GM19395 (cell line): ENCODE measurements at regions not wholly inside any gene's neighbourhood (a gene's known extent, or its start where the extent isn't known, plus 50 kb on each side); places are given as distances from the start of the nearest gene placed in this dataset.

Experiments used
- ATAC-seq: cut with Tn5 transposase; IDR thresholded peaks from one replicate; pipeline ENCODE4 v1.9.1; 2021; ENCODE audit warnings: mild to moderate bottlenecking, moderate library complexity; ENCODE audit not compliant: unreplicated experiment

DNA sequence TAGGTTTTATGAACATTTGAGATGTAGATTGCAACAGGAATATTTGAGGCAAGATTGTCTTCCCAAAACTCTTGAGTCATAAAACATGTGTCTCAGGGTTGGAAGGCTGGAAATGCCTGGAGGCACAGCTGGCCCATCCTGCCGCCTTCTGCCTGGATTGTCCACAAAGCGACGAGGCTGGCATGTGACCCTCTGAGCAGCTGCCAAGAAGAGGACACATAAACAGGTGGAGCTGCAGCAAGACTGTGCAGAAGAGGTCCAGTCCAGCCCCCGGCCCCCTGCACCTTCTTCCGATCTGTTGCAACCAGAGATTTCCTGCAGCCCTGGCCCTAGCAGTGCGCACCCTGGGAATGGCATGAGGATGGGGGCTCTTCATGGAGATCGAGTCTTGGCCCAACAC lies 101.9 kb upstream of the BCOR start:
- no peak for ATAC-seq

DNA sequence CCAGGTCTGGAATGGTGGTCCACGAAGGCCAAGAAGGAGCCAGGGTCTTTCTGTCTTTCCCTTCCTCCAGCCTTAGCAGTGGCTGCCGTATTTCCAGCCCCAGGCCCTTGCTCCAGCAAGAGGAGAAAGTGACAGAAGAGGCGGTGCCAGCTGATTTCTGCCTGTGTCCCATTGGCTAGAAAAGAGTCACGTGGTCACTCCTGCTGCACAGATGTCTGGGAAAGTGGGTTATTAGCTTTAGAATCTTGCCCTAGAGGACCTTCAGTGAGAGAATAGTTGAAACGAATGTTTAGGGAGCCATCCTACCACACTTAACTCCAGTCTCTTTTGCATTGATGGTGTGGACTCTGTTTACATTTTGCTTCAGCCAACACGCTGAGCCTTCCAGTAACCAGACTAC lies 99.3 kb upstream of the BCOR start:
- no peak for ATAC-seq

DNA sequence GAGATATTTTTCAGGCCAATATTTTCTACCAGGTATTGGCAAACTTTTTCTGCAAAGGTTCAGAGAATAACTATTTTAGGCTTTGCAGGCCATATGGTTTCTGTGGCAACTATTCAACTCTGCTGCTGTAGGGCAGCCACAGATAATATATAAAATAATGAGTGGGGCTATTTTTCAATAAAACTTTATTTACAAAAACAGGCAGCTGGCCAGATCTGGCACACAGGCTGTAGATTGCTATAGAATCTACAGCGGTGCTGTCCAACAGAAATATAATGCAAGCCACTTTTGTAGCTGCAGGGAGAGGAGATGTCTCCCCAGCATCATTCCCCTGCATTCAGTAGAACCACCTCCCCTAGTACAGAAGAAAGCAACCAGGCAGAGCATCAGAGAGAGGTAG lies 97.6 kb upstream of the BCOR start:
- no peak for ATAC-seq

DNA sequence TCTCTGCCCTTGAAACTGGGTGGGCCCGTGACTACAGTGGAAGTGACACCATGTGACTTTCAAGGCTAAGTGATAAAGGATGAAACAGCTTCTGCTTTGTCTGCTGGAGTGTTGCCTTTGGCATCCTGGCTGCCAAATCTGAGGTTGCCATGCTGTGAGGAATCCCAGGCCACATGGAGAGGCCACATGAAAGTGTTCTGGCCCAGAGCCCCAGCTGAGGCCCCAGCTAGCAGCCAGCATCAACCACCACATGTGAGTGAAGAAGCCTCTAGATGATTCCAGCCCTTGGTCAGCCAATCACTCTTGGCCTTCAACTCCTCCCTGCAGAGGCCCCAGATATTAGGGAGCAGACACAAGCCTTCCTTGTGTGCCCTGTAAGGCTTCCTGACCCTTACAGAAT lies 94.4 kb upstream of the BCOR start:
- ATAC-seq: no peak

DNA sequence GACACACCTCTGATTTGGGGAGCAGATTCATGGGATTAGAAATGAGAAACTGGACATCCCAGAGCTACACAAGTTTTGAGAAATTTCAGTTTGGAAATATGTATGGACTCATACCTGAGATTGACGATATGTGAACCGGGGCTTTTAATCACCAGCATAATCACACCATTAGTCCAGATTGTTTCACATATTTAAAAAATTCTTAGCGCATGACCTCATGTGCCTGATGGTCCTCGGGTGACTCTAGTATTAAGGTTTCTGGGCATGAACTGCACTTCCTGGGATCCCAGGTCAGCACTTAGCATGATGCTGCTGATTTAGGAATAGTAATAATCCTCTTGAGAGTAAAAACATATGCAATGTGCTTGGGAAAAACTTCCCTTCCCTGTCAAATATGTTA lies 91.9 kb upstream of the BCOR start:
- ATAC-seq: no peak

DNA sequence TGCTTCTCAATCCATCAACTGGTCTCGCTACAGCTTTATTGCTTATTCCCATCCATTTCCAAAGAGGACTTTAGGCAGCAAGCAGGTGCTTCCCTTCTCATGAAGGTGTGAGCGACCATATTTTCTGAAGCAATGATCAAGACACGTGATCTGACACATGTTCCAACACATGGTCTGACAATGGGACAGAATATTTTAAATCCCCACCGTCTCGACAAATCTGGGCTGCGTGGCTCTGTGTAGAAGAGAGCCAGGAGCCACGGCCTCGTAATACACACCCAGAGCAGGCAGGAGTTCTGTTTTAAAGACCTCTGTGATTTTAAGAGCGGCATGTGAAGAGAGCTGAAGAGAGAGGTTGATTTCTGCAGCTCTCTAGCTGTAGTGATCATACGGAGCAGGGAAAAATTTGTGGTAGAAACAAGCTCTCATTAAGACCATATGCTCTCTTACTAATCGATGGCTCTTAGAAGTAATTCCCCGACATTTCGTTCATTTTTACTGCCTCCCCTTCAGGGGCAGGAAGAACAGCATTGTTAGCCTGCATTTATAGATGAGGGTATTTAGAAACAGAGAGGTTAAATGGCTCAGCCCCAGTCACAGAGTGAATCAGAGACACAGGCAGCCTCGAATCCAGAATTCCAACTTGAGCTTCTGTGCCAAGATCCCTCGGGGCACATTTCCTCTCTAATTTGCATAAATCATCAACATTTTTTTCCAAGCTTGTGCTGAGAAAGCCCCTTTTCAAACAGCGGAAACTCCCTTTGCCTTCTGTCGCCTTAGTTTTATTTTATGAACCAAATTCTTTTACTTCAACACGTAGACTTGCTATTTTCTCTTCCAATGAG lies 91.0 kb upstream of the BCOR start:
- ATAC-seq: no peak

DNA sequence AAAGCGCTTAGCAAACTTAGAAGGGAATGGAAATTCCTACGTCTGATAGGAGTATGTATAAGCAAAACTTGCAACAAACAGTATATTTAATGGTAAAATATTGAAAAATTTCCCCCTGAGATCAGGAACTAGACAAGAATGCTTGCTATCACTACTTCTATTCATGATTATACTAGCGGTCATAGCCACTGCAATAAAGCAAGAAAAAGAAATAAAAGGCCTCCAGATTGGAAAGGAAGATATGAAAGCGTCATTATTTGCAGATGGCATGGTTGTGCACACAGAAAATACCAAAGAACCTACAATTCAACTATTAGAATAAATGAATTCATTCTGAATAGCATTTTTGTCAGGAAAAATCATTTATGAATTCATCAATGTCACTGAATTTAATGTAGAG lies 87.2 kb upstream of the BCOR start:
- no peak for ATAC-seq

DNA sequence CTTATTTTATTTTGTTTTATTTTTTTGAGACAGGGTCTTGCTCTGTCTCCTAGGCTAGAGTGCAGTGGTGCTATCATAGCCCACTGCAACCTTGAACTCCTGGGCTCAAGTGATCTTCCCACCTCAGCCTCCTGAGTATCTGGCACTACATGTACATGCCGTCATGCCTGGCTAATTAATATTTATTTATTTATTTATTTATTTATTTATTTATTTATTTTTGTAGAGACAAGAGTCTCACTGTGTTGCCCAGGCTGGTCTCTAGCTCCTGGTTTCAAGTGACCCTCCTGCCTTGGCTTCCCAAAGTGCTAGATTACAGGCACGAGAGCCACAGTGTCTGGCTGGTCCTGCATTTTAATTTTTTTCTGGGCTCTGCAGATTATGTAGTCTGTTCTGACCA lies 84.9 kb upstream of the BCOR start:
- ATAC-seq: no peak

DNA sequence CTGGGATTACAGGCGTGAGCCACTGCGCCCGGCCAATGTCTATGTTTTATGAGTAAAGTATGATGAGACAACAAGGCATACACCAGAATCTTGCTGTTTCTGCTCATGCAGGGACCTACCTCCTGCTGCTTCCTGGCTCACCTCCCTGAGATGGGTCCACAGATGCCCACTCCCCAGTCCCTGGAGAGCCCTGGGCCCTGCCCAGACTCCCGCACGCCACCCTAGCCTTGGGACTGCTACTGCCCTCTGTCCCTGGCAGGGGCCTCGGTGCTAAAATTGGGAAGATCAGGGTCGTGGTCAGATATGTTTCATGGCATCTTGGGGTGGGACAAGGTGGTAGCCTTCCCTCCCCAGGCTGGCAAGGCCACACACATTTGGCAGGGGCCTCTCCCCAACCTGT lies 84.3 kb upstream of the BCOR start:
- ATAC-seq: no peak

DNA sequence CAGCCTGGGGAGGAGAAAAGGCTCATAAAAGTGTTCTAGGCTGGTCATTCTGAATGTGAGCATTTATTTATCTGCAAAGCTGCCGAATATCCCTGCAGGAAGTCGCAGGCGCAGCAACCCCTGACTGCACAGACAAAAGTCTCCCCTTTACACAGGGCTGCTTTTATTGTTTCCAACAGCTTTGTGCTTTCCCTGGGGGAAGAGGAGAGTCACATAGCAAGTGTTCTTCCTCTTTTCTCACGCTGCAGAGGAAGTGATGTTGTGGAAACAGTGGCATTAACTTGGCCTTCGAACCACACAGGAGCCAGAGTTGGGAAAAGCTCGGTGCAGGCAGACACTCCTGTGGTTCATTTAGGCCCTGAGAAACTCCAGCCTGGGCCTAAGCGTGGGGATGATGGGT lies 81.5 kb upstream of the BCOR start:
- ATAC-seq: no peak

DNA sequence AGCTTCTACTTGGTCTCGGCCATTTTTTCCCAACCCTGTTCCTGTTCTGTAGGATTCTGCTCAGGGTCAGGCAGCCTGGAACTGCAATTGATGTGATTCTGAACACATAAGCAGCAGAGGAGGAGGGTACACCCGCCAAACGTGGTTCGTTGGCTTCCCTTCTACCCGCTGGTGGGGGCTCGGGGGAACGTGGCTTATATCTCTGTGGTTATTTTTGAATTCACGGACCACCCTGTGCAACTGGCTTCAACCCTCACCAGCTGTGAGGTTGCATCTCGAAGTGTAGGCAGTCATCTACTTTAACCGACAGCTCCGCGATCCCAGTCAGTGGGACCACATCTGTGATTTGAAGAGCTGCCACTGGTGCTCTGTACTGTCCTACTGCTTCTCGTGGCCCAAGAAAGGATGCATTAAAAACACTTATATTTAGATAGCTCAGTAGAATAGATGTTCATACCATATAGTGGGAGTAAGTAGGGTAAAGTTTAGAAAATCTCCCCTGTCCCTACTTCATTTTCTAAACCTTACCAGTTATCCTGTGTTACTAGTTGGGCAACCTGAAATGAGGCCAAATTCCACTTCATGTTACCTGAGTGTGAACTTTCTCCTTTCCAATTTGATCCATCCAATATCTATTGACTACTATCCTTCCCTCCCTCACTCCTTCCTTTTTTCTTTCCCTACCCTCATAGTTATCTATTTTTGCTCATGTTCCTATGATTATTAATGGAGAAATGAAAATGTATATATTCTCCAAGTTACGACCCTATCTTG lies 80.4 kb upstream of the BCOR start:
- no peak for ATAC-seq

DNA sequence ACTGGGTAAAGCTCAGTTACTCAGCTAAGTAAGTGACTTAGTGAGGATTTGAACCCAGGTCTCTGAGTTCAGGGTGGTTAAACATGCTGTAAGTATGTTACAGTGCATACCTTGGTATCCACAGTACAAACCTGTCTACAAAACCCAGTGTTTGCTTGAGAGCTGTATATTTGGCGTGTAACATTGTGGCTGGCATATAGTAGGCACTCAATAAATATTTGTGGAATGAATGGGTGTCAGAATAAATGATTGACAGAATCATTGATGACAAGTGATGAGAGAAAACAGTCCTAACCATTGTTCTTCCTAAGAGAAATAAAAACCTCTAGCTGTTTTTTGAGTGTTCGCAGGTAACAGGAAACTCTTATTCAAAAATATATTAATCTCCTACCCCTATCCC lies 79.7 kb upstream of the BCOR start:
- ATAC-seq: no peak

DNA sequence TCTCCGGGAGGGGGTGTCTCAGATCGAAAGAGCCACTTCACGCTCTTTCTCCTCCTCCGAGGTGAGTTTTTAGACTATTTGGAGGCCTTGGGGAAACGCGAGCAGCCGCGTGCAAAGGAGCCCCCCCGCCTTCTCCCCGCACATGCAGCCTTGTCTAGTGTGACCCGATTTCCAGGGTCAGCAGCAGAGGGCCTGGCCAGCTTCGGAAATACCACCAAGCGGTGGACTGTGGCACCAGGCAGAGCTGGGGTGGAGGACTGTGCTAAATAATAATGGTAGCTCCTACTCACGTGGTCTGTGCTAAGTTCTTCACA lies 79.3 kb upstream of the BCOR start:
- ATAC-seq: no peak

DNA sequence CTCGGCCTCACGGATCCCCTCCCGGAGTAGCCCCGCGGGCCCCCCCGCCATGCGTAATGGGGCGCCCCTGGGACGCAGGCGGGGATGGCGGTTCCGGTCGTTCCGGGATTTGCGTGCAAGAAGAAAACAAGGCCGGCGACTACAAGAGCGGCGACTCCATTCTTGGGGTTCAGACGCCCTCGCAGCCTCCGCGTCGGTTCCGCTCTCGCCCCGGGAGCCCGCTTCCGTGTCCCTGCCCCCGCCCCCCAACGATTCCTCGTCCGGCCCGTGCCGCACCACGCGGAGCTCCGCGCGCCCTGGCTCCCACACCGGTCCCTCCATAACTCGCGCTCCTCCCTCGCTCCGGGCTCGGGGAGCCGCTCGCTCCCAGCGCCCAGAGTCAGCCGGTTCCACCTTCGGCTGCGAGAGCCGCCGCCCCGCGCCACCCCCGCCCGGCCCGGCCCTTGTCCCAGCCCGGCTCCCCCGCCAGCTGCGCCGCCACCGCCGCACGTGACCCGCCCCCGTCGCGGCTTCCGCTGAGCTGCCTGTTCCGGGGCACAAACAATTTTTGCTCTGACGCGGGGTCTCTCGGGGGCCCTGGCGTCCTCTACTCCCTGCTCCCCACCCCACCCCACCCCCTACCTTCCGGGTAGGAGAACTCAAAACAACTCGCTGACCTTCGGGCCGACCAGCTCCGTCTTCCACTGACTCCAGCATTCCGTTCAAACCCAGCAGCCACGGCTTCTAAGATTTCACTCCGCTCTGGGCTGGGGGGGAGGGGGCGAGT lies 78.8 kb upstream of the BCOR start:
- peak; percentile 27 for ATAC-seq

DNA sequence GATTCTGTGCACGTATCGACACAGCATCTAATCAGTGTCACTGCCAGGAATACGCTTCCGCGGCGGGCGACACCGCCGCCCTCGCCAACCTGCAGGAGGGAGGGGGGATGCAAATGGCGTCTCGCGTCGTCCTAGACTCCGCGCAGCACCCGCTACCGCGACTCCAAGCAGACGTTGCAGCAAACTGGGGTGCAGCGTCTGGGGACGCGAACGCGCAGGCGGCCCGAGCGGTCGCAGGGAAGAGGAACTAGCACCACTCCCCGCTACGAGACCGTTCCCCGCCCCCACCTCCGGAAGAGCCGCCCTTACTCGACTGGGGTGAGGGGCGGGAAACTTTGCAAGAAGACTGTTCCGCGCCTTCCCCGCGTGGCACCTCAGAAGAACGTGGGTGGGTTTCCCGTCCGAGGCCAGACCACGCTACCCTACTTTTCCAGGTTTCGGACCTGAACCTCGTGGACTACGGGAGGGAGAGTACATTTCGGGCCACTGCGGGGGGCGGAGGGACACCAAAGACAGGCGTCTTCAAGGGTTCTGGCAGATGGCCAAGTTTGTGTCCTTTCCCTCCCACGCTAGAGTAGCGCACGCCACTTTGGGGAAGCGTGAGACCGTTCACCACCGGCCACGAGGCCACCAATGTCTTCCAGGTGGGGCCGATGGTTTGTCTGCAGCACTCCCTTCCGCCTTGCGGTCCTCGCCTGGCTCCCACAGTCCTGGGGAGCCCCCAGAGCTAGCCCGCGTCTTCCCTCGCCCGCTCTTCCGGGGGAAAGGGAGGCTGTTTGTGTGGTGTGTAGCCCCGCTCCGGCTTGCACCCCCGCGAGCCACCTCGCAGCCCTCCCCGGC lies 78.0 kb upstream of the BCOR start:
- ATAC-seq: peak; percentile 31

DNA sequence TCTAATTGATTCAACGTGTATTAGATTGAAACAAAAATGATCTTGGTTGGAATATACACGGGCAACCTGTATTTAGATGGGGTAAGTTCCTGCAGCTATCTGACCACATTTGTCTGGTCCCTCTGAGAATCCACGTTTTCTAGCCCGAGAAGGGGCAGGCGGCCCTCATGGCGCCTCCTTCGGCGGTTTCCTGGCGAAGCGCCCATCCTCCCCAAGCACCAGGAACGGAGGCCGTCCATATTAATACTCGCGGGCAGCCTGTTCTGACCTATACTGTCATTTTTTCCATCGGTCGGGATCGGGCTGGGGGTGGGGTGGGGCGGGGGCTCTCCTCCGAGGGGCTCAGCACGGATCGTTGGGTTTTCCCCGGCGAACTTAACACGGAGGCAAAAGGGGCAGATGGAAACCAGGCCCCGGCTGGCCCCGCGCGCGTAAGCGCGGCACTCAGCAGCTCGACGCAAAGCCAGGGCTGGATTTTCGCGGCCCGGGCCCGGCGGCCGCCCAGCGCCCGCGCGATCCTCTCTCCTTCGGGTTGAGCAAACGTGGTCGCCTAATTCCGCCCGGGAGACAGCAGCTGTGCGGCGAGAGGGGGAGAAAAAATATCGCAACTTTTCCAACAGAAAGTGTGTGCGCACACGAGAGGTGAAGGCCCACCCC lies 77.2 kb upstream of the BCOR start:
- ATAC-seq: peak; percentile 18

DNA sequence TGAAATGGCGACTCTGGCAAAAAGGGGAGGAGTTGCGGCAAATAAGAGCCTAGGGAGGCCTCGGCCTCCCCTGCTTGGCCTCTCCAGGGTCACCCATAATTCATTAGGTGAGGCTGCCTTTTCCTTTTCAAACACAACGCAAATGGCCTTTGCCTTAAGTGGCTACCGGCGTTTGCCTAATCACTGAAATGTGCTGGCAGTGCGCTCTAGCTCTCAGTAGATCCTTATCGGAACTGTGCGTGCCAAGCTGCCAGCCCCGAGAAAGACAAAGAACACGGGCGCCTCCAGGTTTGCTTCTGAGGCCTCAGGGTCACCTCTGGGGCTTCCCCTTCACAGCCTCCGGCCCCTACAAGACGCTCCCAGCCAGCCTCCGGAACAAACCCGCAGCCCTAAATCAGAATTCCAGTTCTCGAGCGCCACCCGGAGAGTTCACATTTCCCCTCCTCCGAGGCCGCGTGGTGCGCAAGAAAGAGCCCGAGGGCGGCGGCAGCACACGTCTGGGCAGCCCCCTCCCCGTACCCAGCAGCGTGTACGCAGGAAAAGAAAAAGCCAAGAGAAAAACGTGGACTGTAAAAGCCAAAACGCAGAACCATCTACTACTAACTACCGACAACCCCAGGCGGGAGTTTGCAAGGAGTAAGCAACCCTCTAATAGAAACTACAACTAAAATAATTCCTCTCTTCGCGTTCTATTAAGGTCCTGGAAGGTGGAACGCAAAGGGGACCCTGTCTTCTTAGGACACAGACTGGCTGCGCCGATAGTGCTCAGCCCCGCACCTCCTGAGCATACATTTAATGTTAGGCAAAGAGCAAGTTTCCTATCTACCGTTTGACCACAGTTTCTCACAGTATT lies 76.5 kb upstream of the BCOR start:
- no peak for ATAC-seq

DNA sequence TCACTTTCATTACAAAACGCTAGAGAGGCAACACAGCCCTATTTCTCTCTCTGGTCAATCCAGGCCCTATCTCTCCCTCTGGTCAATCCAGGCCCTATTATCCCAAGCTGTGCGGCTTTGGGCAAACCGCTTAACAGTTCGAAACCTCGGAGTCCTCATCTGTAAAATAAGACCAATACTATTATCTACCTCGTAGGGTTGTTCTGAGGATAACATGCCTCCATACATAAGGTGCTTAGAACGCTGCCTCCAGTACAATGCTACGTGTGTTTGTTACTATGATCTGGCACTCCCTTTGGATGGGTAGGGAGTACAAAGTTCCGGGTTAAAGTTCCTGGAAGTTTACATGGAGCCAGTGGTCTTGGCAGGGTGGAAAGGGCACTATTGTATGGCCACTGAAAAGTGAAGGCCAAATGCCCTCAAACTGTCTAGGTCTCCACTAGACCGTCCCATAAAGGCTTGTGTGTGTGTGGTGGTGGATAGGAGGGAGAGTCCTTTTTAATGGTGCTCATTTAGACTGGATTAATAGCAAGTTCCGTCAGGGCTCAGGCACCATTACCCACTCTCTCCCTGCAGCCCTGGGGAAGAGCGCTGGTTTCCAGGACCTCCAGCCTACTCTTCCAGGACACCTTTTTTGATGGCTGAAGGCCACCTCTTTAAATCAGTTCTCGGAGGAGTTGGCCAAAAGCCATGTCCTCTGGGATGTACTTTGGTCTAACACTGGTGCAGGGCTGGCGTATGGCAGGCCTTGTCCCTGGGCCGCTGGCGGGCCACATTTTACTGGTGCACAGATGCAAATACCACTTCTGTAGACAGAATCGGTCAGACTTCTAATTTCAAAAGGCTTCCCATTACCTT lies 75.6 kb upstream of the BCOR start:
- no peak for ATAC-seq
